Glutamatergic neuron (in vitro differentiated cells): ENCODE measurements at regions not wholly inside any gene's neighbourhood (a gene's known extent, or its start where the extent isn't known, plus 50 kb on each side); places are given as distances from the start of the nearest gene placed in this dataset.

Source experiments
- DNase-seq: peaks from one replicate; pipeline ENCODE4 v3.0.0; 2022
- H3K27ac Mint-ChIP-seq: one replicate; pipeline ENCODE4 v1.8.0; 2020; ENCODE audit warnings: mild to moderate bottlenecking, mixed read lengths, inconsistent platforms; ENCODE audit not compliant: unreplicated experiment
- H3K27me3 Mint-ChIP-seq: one replicate; pipeline ENCODE4 v1.8.0; 2020; ENCODE audit warnings: mild to moderate bottlenecking, moderate library complexity, mixed read lengths, inconsistent platforms; ENCODE audit not compliant: unreplicated experiment
- H3K36me3 Mint-ChIP-seq: one replicate; pipeline ENCODE4 v1.8.0; 2020; ENCODE audit warnings: mild to moderate bottlenecking, mixed read lengths, inconsistent platforms; ENCODE audit not compliant: unreplicated experiment
- H3K4me1 Mint-ChIP-seq: one replicate; pipeline ENCODE4 v1.8.0; 2020; ENCODE audit warnings: mild to moderate bottlenecking, low read depth, mixed read lengths, inconsistent platforms; ENCODE audit not compliant: unreplicated experiment
- H3K4me3 Mint-ChIP-seq: one replicate; pipeline ENCODE4 v1.8.0; 2020; ENCODE audit warnings: mild to moderate bottlenecking, mixed read lengths, inconsistent platforms; ENCODE audit not compliant: unreplicated experiment
- H3K9me3 Mint-ChIP-seq: one replicate; pipeline ENCODE4 v1.8.0; 2020; ENCODE audit warnings: mild to moderate bottlenecking, moderate library complexity, mixed read lengths, inconsistent platforms; ENCODE audit not compliant: unreplicated experiment
- TF ChIP-seq, protein P1 (sequence below): fragments of 200-600 bp; sonication (generic); IDR thresholded peaks from one replicate; pipeline ENCODE4 v1.5.0; 2021; ENCODE audit not compliant: partially characterized antibody, unreplicated experiment

DNA sequence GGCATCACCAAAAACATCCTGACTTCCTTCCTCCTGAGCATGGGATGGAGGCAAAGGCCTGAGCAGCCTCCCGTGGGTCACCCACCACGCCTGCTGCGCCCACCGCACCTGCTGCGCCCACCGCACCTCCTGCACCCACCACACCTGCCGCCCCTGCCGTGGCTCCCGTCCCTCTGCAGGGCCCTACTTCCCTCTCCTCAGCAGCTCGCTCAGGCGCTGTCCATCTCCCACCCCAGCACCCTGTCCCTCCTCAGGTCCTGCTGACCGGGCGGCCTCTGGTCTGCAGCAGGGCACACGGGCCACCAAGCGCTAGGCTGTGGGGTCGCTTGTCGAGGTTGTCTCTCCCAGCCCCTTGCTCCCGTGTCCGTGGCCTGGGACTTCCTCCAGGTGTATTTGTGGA lies 72.7 kb upstream of the SLCO4A1 start:
- Mint-ChIP-seq H3K36me3 (peaks cover 6% of the 10 kb centered on the region), H3K4me3 (no peak overlapping the region), H3K9me3 (peaks cover 13% of the 10 kb centered on the region), H3K4me1 (no peaks in the 10 kb centered on the region), H3K27me3 (peaks cover 19% of the 10 kb centered on the region), H3K27ac (no peak overlapping the region)
- DNase-seq = no peak
- TF ChIP-seq, protein P1, sequence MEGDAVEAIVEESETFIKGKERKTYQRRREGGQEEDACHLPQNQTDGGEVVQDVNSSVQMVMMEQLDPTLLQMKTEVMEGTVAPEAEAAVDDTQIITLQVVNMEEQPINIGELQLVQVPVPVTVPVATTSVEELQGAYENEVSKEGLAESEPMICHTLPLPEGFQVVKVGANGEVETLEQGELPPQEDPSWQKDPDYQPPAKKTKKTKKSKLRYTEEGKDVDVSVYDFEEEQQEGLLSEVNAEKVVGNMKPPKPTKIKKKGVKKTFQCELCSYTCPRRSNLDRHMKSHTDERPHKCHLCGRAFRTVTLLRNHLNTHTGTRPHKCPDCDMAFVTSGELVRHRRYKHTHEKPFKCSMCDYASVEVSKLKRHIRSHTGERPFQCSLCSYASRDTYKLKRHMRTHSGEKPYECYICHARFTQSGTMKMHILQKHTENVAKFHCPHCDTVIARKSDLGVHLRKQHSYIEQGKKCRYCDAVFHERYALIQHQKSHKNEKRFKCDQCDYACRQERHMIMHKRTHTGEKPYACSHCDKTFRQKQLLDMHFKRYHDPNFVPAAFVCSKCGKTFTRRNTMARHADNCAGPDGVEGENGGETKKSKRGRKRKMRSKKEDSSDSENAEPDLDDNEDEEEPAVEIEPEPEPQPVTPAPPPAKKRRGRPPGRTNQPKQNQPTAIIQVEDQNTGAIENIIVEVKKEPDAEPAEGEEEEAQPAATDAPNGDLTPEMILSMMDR = no peak

DNA sequence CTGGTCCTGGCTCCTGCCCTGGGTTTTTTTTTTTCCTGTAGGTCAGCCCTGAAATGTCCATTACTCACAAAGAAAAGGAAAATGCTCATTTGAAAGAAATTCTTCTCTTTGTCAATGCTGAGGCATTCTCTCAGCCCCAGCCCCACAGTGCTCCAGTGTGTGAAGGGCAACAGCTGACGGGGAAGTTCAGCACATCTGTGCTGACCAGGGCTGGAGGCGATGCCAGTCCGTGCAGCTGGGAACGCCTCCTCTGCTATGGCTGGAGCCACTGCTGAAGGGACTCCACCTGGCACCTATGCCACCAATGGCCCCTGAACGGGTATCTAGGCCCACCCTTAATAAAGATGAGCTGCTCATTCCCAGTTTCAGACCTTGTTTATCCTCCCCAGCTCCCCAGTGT lies 71.9 kb upstream of the SLCO4A1 start:
- no peak overlapping the region for H3K27ac Mint-ChIP-seq
- H3K4me1 Mint-ChIP-seq = peaks cover 1% of the 10 kb centered on the region
- TF ChIP-seq, protein P1 = no peak
- H3K27me3 Mint-ChIP-seq = peaks cover 19% of the 10 kb centered on the region
- DNase-seq = no peak
- peaks cover 13% of the 10 kb centered on the region for H3K9me3 Mint-ChIP-seq
- H3K4me3 Mint-ChIP-seq = no peak overlapping the region
- H3K36me3 Mint-ChIP-seq = peaks cover 6% of the 10 kb centered on the region

DNA sequence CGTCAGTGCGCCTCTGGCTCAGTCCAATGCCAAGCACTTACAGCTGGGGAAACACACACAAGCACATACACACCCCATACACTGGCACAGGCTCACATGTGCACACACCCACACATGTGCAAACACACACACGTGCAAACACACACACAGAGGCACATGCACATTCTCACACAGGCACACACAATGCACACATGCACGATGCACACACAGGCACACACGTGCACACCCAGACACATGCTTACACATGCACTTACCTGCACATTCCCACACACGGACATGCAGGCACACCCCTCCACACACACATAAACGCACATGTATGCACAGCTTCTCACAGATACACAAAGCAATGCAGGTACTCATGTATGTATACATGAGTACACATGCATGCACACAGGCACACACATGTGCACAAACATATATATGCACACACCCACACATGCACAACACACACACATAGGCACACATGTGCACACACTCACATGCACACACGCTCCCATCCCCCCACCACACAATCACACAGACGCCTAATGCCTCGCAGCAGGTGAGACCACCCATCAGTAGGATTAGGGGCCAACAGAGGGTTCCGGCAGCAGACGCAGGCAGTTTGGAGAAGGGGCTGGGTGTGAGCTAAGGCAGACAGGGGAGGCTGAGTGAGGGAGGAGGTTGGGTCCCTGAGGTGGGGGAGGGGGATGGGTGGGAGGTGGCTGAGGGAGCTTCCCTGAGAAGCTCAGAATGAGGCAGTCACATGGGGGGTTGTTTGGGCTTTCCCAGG lies 71.2 kb upstream of the SLCO4A1 start:
- peaks cover 13% of the 10 kb centered on the region for H3K9me3 Mint-ChIP-seq
- TF ChIP-seq, protein P1 = no peak
- DNase-seq = no peak
- no peak overlapping the region for H3K4me3 Mint-ChIP-seq
- peaks cover 19% of the 10 kb centered on the region for H3K27me3 Mint-ChIP-seq
- H3K27ac Mint-ChIP-seq = no peak overlapping the region
- peaks cover 7% of the 10 kb centered on the region for H3K4me1 Mint-ChIP-seq
- peaks cover 6% of the 10 kb centered on the region for H3K36me3 Mint-ChIP-seq

DNA sequence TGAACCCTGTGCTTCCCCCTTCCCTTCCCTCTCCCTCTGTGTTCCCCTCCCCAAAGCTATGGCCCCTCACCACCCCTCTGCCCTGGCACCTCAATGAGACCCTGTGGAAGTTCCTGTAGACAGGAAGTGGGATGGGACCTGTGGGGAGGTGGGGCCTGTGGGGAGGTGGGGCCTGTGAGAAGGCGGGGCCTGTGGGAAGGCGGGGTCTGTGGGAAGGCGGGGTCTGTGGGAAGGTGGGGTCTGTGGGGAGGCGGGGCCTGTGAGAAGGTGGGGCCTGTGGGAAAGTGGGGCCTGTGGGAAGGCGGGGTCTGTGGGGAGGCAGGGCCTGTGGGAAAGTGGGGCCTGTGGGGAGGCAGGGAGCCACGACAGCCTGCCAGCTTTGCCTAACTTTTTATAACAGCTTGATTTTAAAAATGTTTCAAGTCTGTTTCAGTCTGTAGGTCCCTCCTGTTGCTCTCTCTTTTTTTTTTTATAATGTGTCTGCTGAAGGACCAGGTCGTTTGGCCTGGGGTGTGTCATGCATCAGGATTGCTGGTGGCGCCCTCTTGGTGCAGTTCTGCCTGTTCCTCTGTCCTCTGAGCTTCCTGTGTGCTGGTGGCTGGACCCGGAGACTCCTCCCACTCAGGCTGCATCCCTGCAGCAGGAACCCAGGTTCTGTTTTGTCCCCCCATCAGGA lies 70.5 kb upstream of the SLCO4A1 start:
- DNase-seq = no peak
- Mint-ChIP-seq H3K36me3 (peaks cover 6% of the 10 kb centered on the region), H3K9me3 (peaks cover 13% of the 10 kb centered on the region), H3K27me3 (peaks cover 19% of the 10 kb centered on the region), H3K4me3 (no peak overlapping the region), H3K27ac (no peak overlapping the region), H3K4me1 (peaks cover 7% of the 10 kb centered on the region)
- TF ChIP-seq, protein P1 = no peak

DNA sequence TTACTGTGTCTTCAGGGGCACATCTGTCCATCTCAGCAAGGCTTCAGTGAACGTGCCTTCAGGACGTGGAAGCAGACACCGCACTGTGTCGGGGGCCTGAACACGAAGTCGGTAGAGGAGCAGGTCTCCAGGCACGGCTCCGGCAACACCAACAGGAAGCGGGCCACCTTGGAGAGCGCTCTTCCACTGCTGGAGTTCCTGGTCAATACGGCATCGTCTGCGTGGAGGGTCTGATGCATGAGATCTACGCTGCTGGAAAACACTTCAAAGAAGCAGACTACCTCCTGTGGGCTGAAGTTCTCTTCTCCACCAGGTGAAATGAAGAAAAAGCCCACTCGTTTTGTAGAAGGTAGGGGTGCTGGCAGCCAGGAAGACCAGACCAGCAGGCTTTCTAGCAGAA lies 69.3 kb upstream of the SLCO4A1 start:
- Mint-ChIP-seq H3K9me3 (peaks cover 14% of the 10 kb centered on the region), H3K36me3 (peaks cover 6% of the 10 kb centered on the region), H3K4me3 (no peak overlapping the region), H3K27ac (no peak overlapping the region), H3K4me1 (peaks cover 9% of the 10 kb centered on the region), H3K27me3 (peaks cover 19% of the 10 kb centered on the region)
- TF ChIP-seq, protein P1 = no peak
- DNase-seq = no peak
